SW480 (cell line): ENCODE measurements at regions not wholly inside any gene's neighbourhood (a gene's known extent, or its start where the extent isn't known, plus 50 kb on each side); places are given as distances from the start of the nearest gene placed in this dataset.
A peak's percentile ranks its signal among the peaks of the same experiment; 100 is the strongest.
"Not testable (repeated sequence)": the region's sequence is repeated elsewhere in the genome, so short reads cannot be mapped to it uniquely, and the experiment has no call there.

Experiments
- DNase-seq: peaks from one replicate; pipeline ENCODE4 v3.0.0-alpha.2; 2016; ENCODE audit warnings: low spot score

- DNase-seq, result no peak
These were observed 118.9 kb upstream of the S1PR3 start for GRCh38 chr9:88872192-88872946.

GRCh38 chr9:88873635-88874034 is 117.6 kb upstream of the S1PR3 start:
- DNase-seq, result no peak

- peak; percentile 47 for DNase-seq
These were observed 116.9 kb upstream of the S1PR3 start for GRCh38 chr9:88874391-88874790.

- DNase-seq, result no peak
These were observed 115.7 kb upstream of the S1PR3 start for GRCh38 chr9:88875400-88876120.

- DNase-seq, result no peak
These were observed 111.1 kb upstream of the S1PR3 start for GRCh38 chr9:88880199-88880598.

GRCh38 chr9:88884291-88884690 is 107.0 kb upstream of the S1PR3 start:
- DNase-seq, result not testable (repeated sequence)

- not testable (repeated sequence) for DNase-seq
These were observed 104.5 kb upstream of the S1PR3 start for GRCh38 chr9:88886762-88887161.

GRCh38 chr9:88889386-88889785 is 101.9 kb upstream of the S1PR3 start:
- DNase-seq, result no peak

- DNase-seq, result no peak
These were observed 100.7 kb upstream of the S1PR3 start for GRCh38 chr9:88890546-88890945.

- DNase-seq, result no peak
These were observed 100.2 kb upstream of the S1PR3 start for GRCh38 chr9:88891040-88891439.

- no peak for DNase-seq
These were observed 98.5 kb upstream of the S1PR3 start for GRCh38 chr9:88892724-88893123.

GRCh38 chr9:88897081-88897480 is 94.2 kb upstream of the S1PR3 start:
- DNase-seq, result no peak

GRCh38 chr9:88898039-88898720 is 93.1 kb upstream of the S1PR3 start:
- no peak for DNase-seq

GRCh38 chr9:88905506-88905905 is 85.8 kb upstream of the S1PR3 start:
- DNase-seq, result no peak

- DNase-seq, result no peak
These were observed 75.4 kb upstream of the S1PR3 start for GRCh38 chr9:88915916-88916315.

- no peak for DNase-seq
These were observed 74.4 kb upstream of the S1PR3 start for GRCh38 chr9:88916894-88917293.

GRCh38 chr9:88917375-88917774 is 73.9 kb upstream of the S1PR3 start:
- DNase-seq, result no peak

- DNase-seq, result not testable (repeated sequence)
These were observed 72.7 kb upstream of the S1PR3 start for GRCh38 chr9:88918537-88918936.

GRCh38 chr9:88920645-88921044 is 70.6 kb upstream of the S1PR3 start:
- no peak for DNase-seq

- DNase-seq, result peak; percentile 48
These were observed 69.2 kb upstream of the S1PR3 start for GRCh38 chr9:88922091-88922490.

GRCh38 chr9:88923092-88923491 is 68.2 kb upstream of the S1PR3 start:
- no peak for DNase-seq

GRCh38 chr9:88923653-88924288 is 67.5 kb upstream of the S1PR3 start:
- no peak for DNase-seq

GRCh38 chr9:88925481-88925880 is 65.8 kb upstream of the S1PR3 start:
- DNase-seq, result no peak
